Heart right ventricle (tissue), 16 donors: ENCODE measurements at regions not wholly inside any gene's neighbourhood (a gene's known extent, or its start where the extent isn't known, plus 50 kb on each side); places are given as distances from the start of the nearest gene placed in this dataset.

Experiments
- ATAC-seq, 8 donors: fragments of 200-7000 bp; cut with Tn5 transposase; one replicate each; pipeline ENCODE4 v1.9.1; 2020; ENCODE audit warnings: mild to moderate bottlenecking in 8 of 8, moderate library complexity in 8 of 8, moderate number of reproducible peaks in 1 of 8
- DNase-seq, 2 donors: peaks; one replicate each; pipeline ENCODE4 v3.0.0-alpha.2; 2020
- H3K27ac ChIP-seq, 10 donors: fragments of 200-600 bp; sonication (generic) in 2 of 10; one replicate each; pipeline versions ENCODE4 v1.5.0 to v1.8.0; 2020 to 2022; ENCODE audit warnings: mild to moderate bottlenecking in 3 of 10
- H3K27me3 ChIP-seq, 7 donors: fragments of 200-600 bp; one replicate each; pipeline ENCODE4 v1.8.0; 2021 to 2022; ENCODE audit warnings: mild to moderate bottlenecking in 2 of 7
- H3K36me3 ChIP-seq, 9 donors: fragments of 200-600 bp; sonication (generic) in 1 of 9; one replicate each; pipeline versions ENCODE4 v1.5.0 to v1.8.0; 2020 to 2022; ENCODE audit warnings: mild to moderate bottlenecking in 2 of 9
- H3K4me1 ChIP-seq, 9 donors: fragments of 200-600 bp; sonication (generic) in 1 of 9; one replicate each; pipeline versions ENCODE4 v1.5.0 to v1.8.0; 2020 to 2022; ENCODE audit warnings: mild to moderate bottlenecking in 4 of 9
- H3K4me3 ChIP-seq, 10 donors: fragments of 200-600 bp; sonication (generic) in 2 of 10; one replicate each; pipeline versions ENCODE4 v1.5.0 to v1.8.0; 2020 to 2022; ENCODE audit warnings: mild to moderate bottlenecking in 7 of 10, moderate library complexity in 2 of 10
- H3K9me3 ChIP-seq, 11 donors: fragments of 200-600 bp in 10 of 11; sonication (generic) in 2 of 11; one replicate each; pipeline versions ENCODE4 v1.5.0 to v1.8.0; 2013 to 2022; ENCODE audit warnings: mild to moderate bottlenecking in 2 of 11, control low read depth in 1 of 11, moderate library complexity in 1 of 11
- WGBS, 2 donors: extraction: QIAGEN DNeasy Blood & Tissue Kit; methylation state at CpG; one replicate each; pipeline ENCODE4 v1.1.7; 2013; ENCODE audit warnings: inconsistent platforms in 1 of 2; 5-methylcytosine and 5-hydroxymethylcytosine counted together
- intact Hi-C, 10 donors: fragments of 100-400 bp; cut with DNase I; formaldehyde crosslinking; loops; one replicate each; pipeline versions ENCODE4 v1.11.1 to v1.14.2; 2022
- TF ChIP-seq, protein P1 (sequence below), 9 donors: fragments of 200-600 bp; sonication (generic) in 2 of 9; IDR thresholded peaks; one replicate each; pipeline versions ENCODE4 v1.5.0 to v1.8.0; 2021 to 2022; ENCODE audit warnings: antibody characterized with exemption in 9 of 9, mild to moderate bottlenecking in 5 of 9, moderate library complexity in 1 of 9
- donor health status: Arrhythmogenic right ventricular cardiomyopathy.
- donor health status: ischemic (EF 13 %, LVEDD 7.1; RV severe dilation, severe dysfunction).
- donor health status: healthy with polysubstance abuse.
- donor health status: DM: no; HTN: yes; CAD: no.
- donor health status: DM: no; HTN: no; CAD: no.
- donor health status: ischemic (EF 25% LVEDD 6.9; RV normal size, moderate dysfunction).
- donor health status: ischemic (EF 25% LVEDD 5.7; RV mildly dilated, moderate dysfunction).
- donor health status: healthy.
- donor health status: DM: yes; HTN: yes; CAD: no.
- donor health status: Ischemic cardiomyopathy.
- donor health status: ischemic (EF 35%, LVEDD 5.7; RV mildly dilated, moderate dysfunction).
- donor health status: nonischemic (EF 11% LVEDD 7.7; RV severe dilation, severe dysfunction).
- donor health status: DM: yes; HTN: yes; CAD: no.
- donor health status: PGD.
- donor health status: ischemic (EF 29% LVEDD 5.4; RV normal size, mild dysfunction).
- donor health status: nonischemic (EF 23%, LVEDD 6.1; RV moderate dilation, normal function).

DNA sequence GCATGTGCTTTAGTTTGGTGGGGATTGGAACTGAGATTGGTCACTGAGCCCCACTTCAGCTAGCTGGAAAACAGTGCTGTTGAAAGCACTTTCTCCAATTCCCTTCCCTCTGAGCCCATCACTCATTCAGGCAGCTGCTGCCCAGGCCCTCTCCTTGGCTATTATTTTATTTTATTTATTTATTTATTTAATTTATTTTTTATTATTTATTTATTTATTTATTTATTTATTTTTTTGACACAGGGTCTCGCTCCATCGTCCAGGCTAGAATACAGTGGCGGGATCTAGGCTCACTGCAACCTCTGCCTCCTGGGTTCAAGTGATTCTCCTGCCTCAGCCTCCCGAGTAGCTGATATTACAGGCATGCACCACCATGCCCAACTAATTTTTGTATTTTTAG, 51.8 kb upstream of the RBPJ start:
- H3K36me3 ChIP-seq, result no peaks in the 10 kb centered on the region
- H3K4me3 ChIP-seq, result no peak overlapping the region
- peaks cover 0 to 16% (median 0%) of the 10 kb centered on the region in 7 donors for H3K27me3 ChIP-seq
- H3K9me3 ChIP-seq, result no peaks in the 10 kb centered on the region
- H3K4me1 ChIP-seq, result peaks cover 0 to 43% (median 0%) of the 10 kb centered on the region in 9 donors
- no peak for ATAC-seq
- intact Hi-C loops, result no loop called here
- no peak overlapping the region for H3K27ac ChIP-seq
- TF ChIP-seq, protein P1, sequence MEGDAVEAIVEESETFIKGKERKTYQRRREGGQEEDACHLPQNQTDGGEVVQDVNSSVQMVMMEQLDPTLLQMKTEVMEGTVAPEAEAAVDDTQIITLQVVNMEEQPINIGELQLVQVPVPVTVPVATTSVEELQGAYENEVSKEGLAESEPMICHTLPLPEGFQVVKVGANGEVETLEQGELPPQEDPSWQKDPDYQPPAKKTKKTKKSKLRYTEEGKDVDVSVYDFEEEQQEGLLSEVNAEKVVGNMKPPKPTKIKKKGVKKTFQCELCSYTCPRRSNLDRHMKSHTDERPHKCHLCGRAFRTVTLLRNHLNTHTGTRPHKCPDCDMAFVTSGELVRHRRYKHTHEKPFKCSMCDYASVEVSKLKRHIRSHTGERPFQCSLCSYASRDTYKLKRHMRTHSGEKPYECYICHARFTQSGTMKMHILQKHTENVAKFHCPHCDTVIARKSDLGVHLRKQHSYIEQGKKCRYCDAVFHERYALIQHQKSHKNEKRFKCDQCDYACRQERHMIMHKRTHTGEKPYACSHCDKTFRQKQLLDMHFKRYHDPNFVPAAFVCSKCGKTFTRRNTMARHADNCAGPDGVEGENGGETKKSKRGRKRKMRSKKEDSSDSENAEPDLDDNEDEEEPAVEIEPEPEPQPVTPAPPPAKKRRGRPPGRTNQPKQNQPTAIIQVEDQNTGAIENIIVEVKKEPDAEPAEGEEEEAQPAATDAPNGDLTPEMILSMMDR (IDR thresholded peaks at IDR 0.05), result no peak
- WGBS, 2 donors, result 96 to 98% methylated on average over 4 of the region's 4 CpGs
- DNase-seq, result no peak
